Ovary (tissue), 3 donors: ENCODE measurements at regions not wholly inside any gene's neighbourhood (a gene's known extent, or its start where the extent isn't known, plus 50 kb on each side); places are given as distances from the start of the nearest gene placed in this dataset.

Experiments
- EP300 ChIP-seq: sonication (generic); formaldehyde crosslinking; IDR thresholded peaks from one replicate; pipeline ENCODE4 v1.6.1; 2017; ENCODE audit warnings: antibody characterized with exemption
- POLR2A ChIP-seq: fragments of 450-650 bp; IDR thresholded peaks from one replicate; pipeline ENCODE4 v1.6.1; 2017; ENCODE audit warnings: antibody characterized with exemption, mild to moderate bottlenecking, moderate library complexity
- TF ChIP-seq, protein P1 (sequence below), 3 donors: fragments of 450-650 bp in 2 of 3; fragments of 200-600 bp in 1 of 3; IDR thresholded peaks; one replicate each; pipeline versions ENCODE4 v1.5.1 to v1.8.0; 2016 to 2022; ENCODE audit warnings: antibody characterized with exemption in 3 of 3, mild to moderate bottlenecking in 1 of 3
- donor health status: DM: no; HTN: no; CAD: no.

DNA sequence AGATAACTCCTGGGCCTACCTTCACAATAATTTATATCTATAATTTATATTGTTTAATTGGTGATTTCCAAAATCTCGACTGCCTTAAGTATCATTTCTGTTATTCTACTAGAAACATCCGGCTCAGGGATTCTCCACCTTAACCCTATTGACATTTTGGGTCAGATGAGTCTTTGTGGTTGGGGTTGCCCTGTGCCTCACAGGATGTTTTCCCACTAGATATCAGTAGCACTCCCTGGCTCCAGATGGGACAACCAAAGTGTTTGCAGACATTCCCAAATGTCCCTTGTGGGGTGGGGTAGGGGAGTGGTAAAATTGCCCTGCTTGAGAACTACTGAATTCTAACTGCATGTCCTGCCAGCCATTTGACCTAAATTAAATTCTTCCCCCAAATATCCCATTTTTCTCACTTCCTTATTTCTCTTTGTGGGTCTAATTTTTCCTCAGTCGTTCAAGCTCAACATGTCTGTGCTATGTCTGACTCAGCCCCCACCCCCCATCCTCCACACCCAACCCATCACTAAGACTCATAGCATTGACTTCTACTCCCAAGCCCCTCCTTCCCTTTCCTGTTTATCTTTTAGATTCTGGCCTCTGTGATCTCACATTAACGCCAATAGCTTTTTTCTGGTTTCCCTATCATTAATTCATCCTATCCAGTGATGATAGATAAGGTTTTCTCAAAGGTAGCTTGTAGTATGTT lies 545.1 kb downstream of the EFNB2 start:
- TF ChIP-seq, protein P1, sequence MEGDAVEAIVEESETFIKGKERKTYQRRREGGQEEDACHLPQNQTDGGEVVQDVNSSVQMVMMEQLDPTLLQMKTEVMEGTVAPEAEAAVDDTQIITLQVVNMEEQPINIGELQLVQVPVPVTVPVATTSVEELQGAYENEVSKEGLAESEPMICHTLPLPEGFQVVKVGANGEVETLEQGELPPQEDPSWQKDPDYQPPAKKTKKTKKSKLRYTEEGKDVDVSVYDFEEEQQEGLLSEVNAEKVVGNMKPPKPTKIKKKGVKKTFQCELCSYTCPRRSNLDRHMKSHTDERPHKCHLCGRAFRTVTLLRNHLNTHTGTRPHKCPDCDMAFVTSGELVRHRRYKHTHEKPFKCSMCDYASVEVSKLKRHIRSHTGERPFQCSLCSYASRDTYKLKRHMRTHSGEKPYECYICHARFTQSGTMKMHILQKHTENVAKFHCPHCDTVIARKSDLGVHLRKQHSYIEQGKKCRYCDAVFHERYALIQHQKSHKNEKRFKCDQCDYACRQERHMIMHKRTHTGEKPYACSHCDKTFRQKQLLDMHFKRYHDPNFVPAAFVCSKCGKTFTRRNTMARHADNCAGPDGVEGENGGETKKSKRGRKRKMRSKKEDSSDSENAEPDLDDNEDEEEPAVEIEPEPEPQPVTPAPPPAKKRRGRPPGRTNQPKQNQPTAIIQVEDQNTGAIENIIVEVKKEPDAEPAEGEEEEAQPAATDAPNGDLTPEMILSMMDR (IDR thresholded peaks at IDR 0.05): no peak
- TF ChIP-seq POLR2A (no peak), EP300 (no peak)
